Esophagus muscularis mucosa (tissue), 3 donors: ENCODE measurements at regions not wholly inside any gene's neighbourhood (a gene's known extent, or its start where the extent isn't known, plus 50 kb on each side); places are given as distances from the start of the nearest gene placed in this dataset.

Experiments
- POLR2AphosphoS5 ChIP-seq, 2 donors: sonication (generic); formaldehyde crosslinking; IDR thresholded peaks; one replicate each; pipeline ENCODE4 v1.6.1; 2017; ENCODE audit warnings: antibody characterized with exemption in 2 of 2
- TF ChIP-seq, protein P1 (sequence below), 3 experiments: fragments of 200-600 bp in 2 of 3; fragments of 450-650 bp in 1 of 3; sonication (generic) in 2 of 3; IDR thresholded peaks; one replicate each; pipeline ENCODE4 v1.5.1; 2017 to 2019; ENCODE audit warnings: antibody characterized with exemption in 3 of 3, mild to moderate bottlenecking in 2 of 3, moderate library complexity in 1 of 3

DNA sequence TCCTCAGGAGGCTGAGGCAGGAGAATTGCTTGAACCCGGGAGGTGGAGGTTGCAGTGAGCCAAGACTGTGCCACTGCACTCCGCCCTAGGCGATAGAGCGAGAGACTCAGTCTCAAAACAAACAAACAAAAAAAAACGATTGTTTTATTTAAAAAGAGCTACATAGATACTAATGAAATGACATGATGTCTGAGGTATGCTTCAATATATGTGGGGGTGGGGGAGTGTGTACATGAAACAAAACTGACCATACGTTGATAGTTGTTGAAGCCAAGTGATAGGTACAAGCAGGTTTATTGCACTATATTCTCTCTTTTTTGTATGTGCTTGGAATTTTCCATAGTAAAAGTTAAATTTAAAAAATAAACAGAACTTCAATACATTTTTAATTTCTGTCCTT, 240.1 kb downstream of the TFAP2A start:
- TF ChIP-seq, protein P1, sequence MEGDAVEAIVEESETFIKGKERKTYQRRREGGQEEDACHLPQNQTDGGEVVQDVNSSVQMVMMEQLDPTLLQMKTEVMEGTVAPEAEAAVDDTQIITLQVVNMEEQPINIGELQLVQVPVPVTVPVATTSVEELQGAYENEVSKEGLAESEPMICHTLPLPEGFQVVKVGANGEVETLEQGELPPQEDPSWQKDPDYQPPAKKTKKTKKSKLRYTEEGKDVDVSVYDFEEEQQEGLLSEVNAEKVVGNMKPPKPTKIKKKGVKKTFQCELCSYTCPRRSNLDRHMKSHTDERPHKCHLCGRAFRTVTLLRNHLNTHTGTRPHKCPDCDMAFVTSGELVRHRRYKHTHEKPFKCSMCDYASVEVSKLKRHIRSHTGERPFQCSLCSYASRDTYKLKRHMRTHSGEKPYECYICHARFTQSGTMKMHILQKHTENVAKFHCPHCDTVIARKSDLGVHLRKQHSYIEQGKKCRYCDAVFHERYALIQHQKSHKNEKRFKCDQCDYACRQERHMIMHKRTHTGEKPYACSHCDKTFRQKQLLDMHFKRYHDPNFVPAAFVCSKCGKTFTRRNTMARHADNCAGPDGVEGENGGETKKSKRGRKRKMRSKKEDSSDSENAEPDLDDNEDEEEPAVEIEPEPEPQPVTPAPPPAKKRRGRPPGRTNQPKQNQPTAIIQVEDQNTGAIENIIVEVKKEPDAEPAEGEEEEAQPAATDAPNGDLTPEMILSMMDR (IDR thresholded peaks at IDR 0.05): no peak
- no peak for TF ChIP-seq POLR2AphosphoS5 (IDR thresholded peaks at IDR 0.05)
